Stimulated activated CD8-positive, alpha-beta memory T cell treated with anti-CD3 and anti-CD28 coated beads, Interleukin-15, amount 100 ng/mL, for 1 hour (primary cell): ENCODE measurements at regions not wholly inside any gene's neighbourhood (a gene's known extent, or its start where the extent isn't known, plus 50 kb on each side); places are given as distances from the start of the nearest gene placed in this dataset.
"Not testable (repeated sequence)": the region's sequence is repeated elsewhere in the genome, so short reads cannot be mapped to it uniquely, and the experiment has no call there.

Source experiments
- DNase-seq: peaks from one replicate; pipeline ENCODE4 v3.0.0-alpha.2; 2020; ENCODE audit warnings: low read depth

GRCh38 chr15:69554279-69554961, 101.8 kb downstream of the RPLP1 start:
- no peak for DNase-seq

- DNase-seq = no peak
These were observed 102.5 kb downstream of the RPLP1 start for GRCh38 chr15:69555080-69555479.

DNA sequence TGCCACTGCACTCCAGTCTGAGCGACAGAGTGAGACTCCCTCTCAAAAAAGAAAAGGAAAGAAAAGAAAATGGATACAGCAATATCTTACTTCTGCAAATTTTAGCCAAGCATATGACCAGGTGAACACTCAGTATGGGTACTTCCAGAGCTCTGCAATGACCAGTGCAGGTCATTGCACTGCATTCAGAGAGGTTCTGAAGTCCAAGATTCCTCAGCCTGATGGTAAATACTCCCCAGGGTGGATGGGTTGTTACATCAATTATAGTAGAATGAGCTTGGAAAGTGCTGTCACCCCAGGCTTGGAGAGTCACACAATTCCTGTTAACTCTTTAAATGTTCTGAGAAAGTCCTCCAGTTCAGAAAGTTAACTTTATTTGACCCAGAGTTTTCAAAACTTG, 103.7 kb downstream of the RPLP1 start:
- DNase-seq = no peak

GRCh38 chr15:69557020-69557706, 104.5 kb downstream of the RPLP1 start:
- no peak for DNase-seq

- DNase-seq = no peak
These were observed 105.2 kb downstream of the RPLP1 start for GRCh38 chr15:69557707-69558409.

DNA sequence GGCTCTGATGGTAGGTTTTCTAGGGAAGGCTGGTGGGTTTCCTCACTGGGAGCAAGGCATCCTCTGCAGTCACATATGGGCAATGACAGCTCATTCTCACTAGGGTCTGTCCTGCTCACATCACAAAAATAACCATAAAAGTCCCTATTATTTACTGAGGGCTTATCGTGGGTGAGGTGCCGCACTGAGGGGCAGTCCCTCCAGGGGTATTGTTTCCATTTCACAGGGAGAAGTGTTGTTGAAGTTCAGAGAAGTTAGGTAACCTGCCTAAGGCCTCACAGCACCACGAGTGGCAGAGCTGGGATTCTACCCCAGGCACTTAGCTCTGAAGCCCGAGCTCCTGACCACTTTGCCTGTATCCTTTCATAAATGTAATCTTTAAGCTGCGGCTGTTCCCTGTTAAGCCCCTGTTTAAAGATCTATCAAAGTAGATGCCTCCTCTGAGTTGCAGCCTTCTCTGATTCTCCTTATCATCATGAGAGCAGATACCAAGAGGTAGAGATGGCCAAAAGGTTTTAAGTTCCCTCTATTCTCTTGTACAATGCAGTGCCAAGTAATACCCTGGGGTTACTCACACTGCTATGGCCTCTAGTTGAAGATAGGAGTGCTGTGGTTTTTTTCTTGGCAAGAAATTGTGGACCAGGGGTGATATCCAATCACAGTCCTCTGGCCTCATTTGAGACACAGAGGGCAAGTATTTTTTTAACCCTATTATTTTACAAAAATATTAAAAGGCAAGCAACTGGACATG, 107.0 kb downstream of the RPLP1 start:
- no peak for DNase-seq

GRCh38 chr15:69561071-69561784, 108.6 kb downstream of the RPLP1 start:
- no peak for DNase-seq

- no peak for DNase-seq
These were observed 109.5 kb downstream of the RPLP1 start for GRCh38 chr15:69562116-69562515.

DNA sequence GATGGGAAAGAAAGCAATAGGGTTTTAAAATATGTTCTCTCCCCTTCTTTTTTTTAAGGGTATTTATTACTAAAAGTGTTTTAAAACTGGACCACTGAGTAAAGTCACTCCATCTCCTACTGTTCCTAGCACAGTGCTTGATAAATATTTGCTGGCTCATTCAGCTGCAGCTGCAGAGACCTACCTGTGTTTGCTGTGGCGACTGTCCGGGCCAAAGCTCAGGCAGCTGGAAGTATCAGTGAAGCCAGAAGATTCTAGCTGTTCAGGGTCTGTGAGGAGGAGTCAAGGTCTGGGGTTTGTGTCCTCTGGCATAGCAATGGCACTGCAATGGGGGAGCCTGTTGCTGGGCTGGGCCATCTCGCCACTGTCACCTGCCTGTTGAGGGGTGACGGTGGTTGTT, 109.9 kb downstream of the RPLP1 start:
- DNase-seq = no peak

DNA sequence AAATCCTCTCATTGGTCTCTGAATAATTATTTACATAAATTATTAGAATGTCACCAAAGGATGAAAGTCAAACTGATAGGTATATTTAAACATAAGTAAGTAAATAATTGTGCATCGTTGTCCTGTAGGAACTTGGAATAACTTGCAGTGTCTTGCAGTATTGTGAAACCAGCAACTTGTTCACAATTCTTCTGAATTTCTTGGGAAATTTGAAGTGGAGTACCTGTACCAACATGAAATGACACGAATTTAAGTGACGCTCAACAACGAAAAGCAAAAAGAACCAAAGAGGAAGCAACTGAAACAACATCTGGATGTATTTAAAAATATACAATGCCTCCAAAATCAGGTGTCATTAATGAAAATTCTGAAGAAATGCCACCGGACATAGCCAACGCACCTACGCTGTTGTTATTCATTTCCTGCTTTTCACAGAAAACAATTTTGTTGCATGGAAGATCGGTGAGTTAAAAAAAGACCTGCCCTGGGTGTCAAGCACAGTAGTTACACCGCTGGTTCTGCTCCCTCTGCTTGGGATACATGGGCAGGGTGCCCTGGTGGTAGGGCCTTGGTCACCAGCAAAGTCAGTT, 112.5 kb downstream of the RPLP1 start:
- no peak for DNase-seq

- not testable (repeated sequence) for DNase-seq
These were observed 114.7 kb downstream of the RPLP1 start for GRCh38 chr15:69567238-69567760.

- DNase-seq = no peak
These were observed 115.8 kb downstream of the RPLP1 start for GRCh38 chr15:69568173-69569009.

DNA sequence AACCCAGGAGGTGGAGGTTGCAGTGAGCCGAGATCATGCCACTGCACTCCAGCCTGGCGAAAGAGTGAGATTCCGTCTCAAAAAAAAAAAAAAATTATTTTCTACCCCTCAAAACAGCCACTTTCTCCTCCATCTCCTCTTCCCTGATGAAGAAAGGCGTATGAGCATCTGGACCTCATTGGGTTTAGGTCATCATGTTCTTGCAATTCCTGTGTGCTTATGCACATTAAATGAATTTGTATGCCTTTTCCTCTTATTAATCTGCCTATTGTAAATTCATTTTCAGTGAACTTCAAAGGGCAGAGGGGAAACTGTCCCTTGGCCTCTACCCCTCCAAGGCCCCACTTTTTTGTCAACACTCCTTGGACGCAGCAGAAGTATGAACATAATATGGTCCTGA, 117.8 kb downstream of the RPLP1 start:
- DNase-seq = no peak

- DNase-seq = no peak
These were observed 118.4 kb downstream of the RPLP1 start for GRCh38 chr15:69570997-69571396.

- DNase-seq = not testable (repeated sequence)
These were observed 120.7 kb downstream of the RPLP1 start for GRCh38 chr15:69573278-69573677.

DNA sequence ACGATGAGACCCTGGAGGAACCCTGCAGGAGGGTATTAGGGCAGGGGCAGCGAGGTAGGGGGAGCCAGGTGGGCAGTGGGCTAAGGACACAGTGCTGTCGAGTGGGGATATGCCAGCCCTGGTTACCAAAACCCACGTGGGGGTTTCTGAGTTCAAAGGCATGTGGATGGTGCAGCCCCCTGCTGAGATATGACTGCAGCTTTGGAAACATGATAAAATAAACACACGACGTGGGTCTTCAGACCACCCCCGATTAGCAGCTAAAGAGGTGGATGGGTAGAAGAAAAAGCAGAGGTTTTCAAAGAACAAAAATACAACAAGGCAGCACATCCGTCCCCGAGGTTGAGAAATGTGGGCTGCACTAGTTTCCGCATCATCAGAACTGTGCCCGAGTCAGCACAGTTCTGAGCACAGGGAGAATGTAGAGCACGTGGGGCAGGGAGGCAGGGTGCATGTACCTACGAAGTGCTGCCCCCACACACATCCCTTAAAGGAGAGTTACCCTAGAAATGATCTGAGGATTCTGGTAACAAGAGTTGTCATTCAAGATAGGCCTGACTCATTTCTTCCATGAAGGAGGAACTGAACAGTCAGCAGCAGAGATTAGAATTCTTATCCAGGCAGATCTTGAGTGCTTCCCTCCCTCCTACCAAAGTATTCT, 121.3 kb downstream of the RPLP1 start:
- no peak for DNase-seq

- no peak for DNase-seq
These were observed 121.9 kb downstream of the RPLP1 start for GRCh38 chr15:69574506-69574905.

DNA sequence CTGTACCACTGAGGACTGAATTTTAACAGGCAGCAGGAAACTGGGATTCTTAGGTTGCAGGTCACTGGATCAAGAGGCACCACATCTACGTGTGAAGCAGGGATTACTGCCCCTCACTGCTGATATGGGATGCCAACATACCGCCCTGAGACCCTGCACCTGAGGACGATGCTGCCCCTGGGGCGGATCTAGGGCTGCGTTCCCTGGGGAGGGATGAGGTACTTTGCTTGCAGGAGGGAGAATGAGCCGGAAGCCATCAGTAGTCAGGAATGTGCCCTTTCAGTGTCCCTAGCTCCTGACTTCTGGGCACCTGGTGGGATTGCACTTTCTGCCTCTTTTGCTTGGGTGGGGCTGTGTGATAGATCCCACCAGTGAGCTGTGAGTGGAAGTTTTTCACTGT, 122.8 kb downstream of the RPLP1 start:
- no peak for DNase-seq

GRCh38 chr15:69576035-69576526, 123.5 kb downstream of the RPLP1 start:
- DNase-seq = peak; percentile 50

GRCh38 chr15:69576948-69577351, 124.3 kb downstream of the RPLP1 start:
- DNase-seq = no peak
